MM.1S (cell line): ENCODE measurements at regions not wholly inside any gene's neighbourhood (a gene's known extent, or its start where the extent isn't known, plus 50 kb on each side); places are given as distances from the start of the nearest gene placed in this dataset.

ENCODE experiments used
- DNase-seq: peaks from one replicate; pipeline ENCODE4 v3.0.0-alpha.2; 2015
- H2AFZ ChIP-seq: fragments of 300-600 bp; sonication (generic); 2 replicates; pipeline ENCODE4 v1.6.0; 2016; ENCODE audit warnings: antibody characterized with exemption, low read length
- H3F3A ChIP-seq: fragments of 300-600 bp; sonication (generic); 2 replicates; pipeline ENCODE4 v1.6.1; 2016; ENCODE audit warnings: mild to moderate bottlenecking, antibody characterized with exemption, low read length, moderate library complexity, mixed read lengths; ENCODE audit not compliant: insufficient read depth
- H3K27ac ChIP-seq: fragments of 300-600 bp; sonication (generic); 2 replicates; pipeline ENCODE4 v1.5.1; 2016; ENCODE audit warnings: mild to moderate bottlenecking, low read length
- H3K27me3 ChIP-seq: fragments of 300-600 bp; sonication (generic); replicated peaks from 2 replicates; pipeline ENCODE4 v1.6.0; 2016; ENCODE audit warnings: low read length; ENCODE audit not compliant: insufficient read depth
- H3K36me3 ChIP-seq: fragments of 300-600 bp; sonication (generic); replicated peaks from 2 replicates; pipeline ENCODE4 v1.6.1; 2016; ENCODE audit warnings: mild to moderate bottlenecking, low read length, mixed read lengths; ENCODE audit not compliant: insufficient read depth
- H3K4me1 ChIP-seq: fragments of 300-600 bp; sonication (generic); 2 replicates; pipeline ENCODE4 v1.6.1; 2016; ENCODE audit warnings: low read length, mixed read lengths
- H3K4me2 ChIP-seq: fragments of 300-600 bp; sonication (generic); 2 replicates; pipeline ENCODE4 v1.6.0; 2016; ENCODE audit warnings: low read depth, low read length
- H3K4me3 ChIP-seq: fragments of 300-600 bp; sonication (generic); 2 replicates; pipeline ENCODE4 v1.5.1; 2016; ENCODE audit warnings: low read length, mixed read lengths
- H3K79me2 ChIP-seq: fragments of 300-600 bp; sonication (generic); 2 replicates; pipeline ENCODE4 v1.6.1; 2016; ENCODE audit warnings: mixed run types, low read length, mixed read lengths
- H3K9ac ChIP-seq: fragments of 300-600 bp; sonication (generic); 2 replicates; pipeline ENCODE4 v1.6.1; 2016; ENCODE audit warnings: low read length, mixed read lengths
- H3K9me2 ChIP-seq: fragments of 300-600 bp; sonication (generic); replicated peaks from 2 replicates; pipeline ENCODE4 v1.6.1; 2016; ENCODE audit warnings: mild to moderate bottlenecking, low read length, mixed read lengths; ENCODE audit not compliant: insufficient read depth
- H3K9me3 ChIP-seq: fragments of 300-600 bp; sonication (generic); replicated peaks from 2 replicates; pipeline ENCODE4 v1.6.1; 2016; ENCODE audit warnings: mild to moderate bottlenecking, low read length, mixed read lengths; ENCODE audit not compliant: insufficient read depth
- H4K20me1 ChIP-seq: fragments of 300-600 bp; sonication (generic); 2 replicates; pipeline ENCODE4 v1.6.1; 2016; ENCODE audit warnings: mild to moderate bottlenecking, low read length, moderate library complexity, mixed read lengths; ENCODE audit not compliant: insufficient read depth
- CTCF ChIP-seq: fragments of 300-600 bp; sonication (generic); IDR thresholded peaks from 2 replicates; pipeline ENCODE4 v1.5.1; 2016; ENCODE audit warnings: antibody characterized with exemption, low read length, mixed read lengths
- EZH2 ChIP-seq: fragments of 300-600 bp; sonication (generic); optimal IDR thresholded peaks from 2 replicates; pipeline ENCODE3; 2017; ENCODE audit warnings: low read depth, mild to moderate bottlenecking, antibody characterized with exemption, low read length, mixed read lengths
- EZH2phosphoT487 ChIP-seq: fragments of 300-600 bp; sonication (generic); IDR thresholded peaks from 2 replicates; pipeline ENCODE4 v1.6.1; 2018; ENCODE audit warnings: antibody characterized with exemption, low read length

- H3K9ac ChIP-seq, result no peak overlapping the region
- no peak overlapping the region for H2AFZ ChIP-seq
- no peaks in the 10 kb centered on the region for H3K27me3 ChIP-seq
- no peaks in the 10 kb centered on the region for H3K9me2 ChIP-seq
- no peaks in the 10 kb centered on the region for H3K79me2 ChIP-seq
- H3K4me3 ChIP-seq, result no peak overlapping the region
- H4K20me1 ChIP-seq, result no peaks in the 10 kb centered on the region
- H3K36me3 ChIP-seq, result no peaks in the 10 kb centered on the region
- TF ChIP-seq EZH2, result no peak
- TF ChIP-seq EZH2phosphoT487, result no peak
- TF ChIP-seq CTCF, result no peak
- H3F3A ChIP-seq, result no peaks in the 10 kb centered on the region
- DNase-seq, result no peak
- H3K27ac ChIP-seq, result no peak overlapping the region
- no peaks in the 10 kb centered on the region for H3K4me1 ChIP-seq
- H3K4me2 ChIP-seq, result no peak overlapping the region
- no peaks in the 10 kb centered on the region for H3K9me3 ChIP-seq
Observed at GRCh38 chr2:120940726-120941256, 205.1 kb downstream of the GLI2 start.

GRCh38 chr2:120941571-120942120 lies 206.0 kb downstream of the GLI2 start:
- no peaks in the 10 kb centered on the region for H3K4me1 ChIP-seq
- H3K4me3 ChIP-seq, result no peak overlapping the region
- no peak overlapping the region for H3K27ac ChIP-seq
- no peaks in the 10 kb centered on the region for H3K27me3 ChIP-seq
- no peaks in the 10 kb centered on the region for H3K9me3 ChIP-seq
- no peak for DNase-seq
- H3K36me3 ChIP-seq, result no peaks in the 10 kb centered on the region
- H3K79me2 ChIP-seq, result no peaks in the 10 kb centered on the region
- H2AFZ ChIP-seq, result no peak overlapping the region
- H3K4me2 ChIP-seq, result no peak overlapping the region
- H3K9ac ChIP-seq, result no peak overlapping the region
- TF ChIP-seq CTCF (no peak), EZH2 (no peak), EZH2phosphoT487 (no peak)
- no peaks in the 10 kb centered on the region for H4K20me1 ChIP-seq
- no peaks in the 10 kb centered on the region for H3K9me2 ChIP-seq
- no peaks in the 10 kb centered on the region for H3F3A ChIP-seq

- H2AFZ ChIP-seq, result no peak overlapping the region
- no peak overlapping the region for H3K9ac ChIP-seq
- no peaks in the 10 kb centered on the region for H3K36me3 ChIP-seq
- H3K4me1 ChIP-seq, result no peaks in the 10 kb centered on the region
- no peaks in the 10 kb centered on the region for H3K27me3 ChIP-seq
- no peaks in the 10 kb centered on the region for H3F3A ChIP-seq
- H3K4me3 ChIP-seq, result no peak overlapping the region
- TF ChIP-seq EZH2phosphoT487 (no peak), CTCF (no peak), EZH2 (no peak)
- H3K4me2 ChIP-seq, result no peak overlapping the region
- H3K9me2 ChIP-seq, result no peaks in the 10 kb centered on the region
- H3K79me2 ChIP-seq, result no peaks in the 10 kb centered on the region
- H3K27ac ChIP-seq, result no peak overlapping the region
- H4K20me1 ChIP-seq, result no peaks in the 10 kb centered on the region
- no peak for DNase-seq
- no peaks in the 10 kb centered on the region for H3K9me3 ChIP-seq
Observed at GRCh38 chr2:120942658-120943057, 207.0 kb downstream of the GLI2 start.
